ENCODE measurements at regions not wholly inside any gene's neighbourhood (a gene's known extent, or its start where the extent isn't known, plus 50 kb on each side); places are given as distances from the start of the nearest gene placed in this dataset.

DNA sequence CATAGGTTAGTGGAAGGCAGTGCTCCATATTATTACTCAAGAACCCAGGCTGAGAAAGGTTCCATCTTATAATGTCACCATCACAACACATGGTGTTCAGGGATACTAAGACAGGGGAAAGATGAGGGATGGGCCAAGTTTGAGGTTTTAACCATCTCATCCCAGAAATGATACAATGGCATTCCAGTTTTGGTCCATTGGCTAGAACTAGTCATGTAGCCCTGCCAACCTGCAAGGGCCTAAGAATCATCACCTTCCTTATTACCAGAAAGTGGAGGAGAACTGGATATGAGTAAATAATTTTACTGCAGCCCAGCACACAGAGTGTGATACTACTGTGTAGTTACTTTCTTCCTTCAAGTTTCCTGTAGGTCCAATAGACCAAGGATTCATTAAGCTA, 144.5 kb upstream of the ABCA1 start:
- TF ChIP-seq CTCF (IDR thresholded peaks at IDR 0.05) (no peak), POLR2AphosphoS5 (IDR thresholded peaks at IDR 0.05) (no peak), POLR2A (IDR thresholded peaks at IDR 0.05) (no peak)

All from suprapubic skin (tissue), 4 donors.